Glomerular visceral epithelial cell (primary cell): ENCODE measurements at regions not wholly inside any gene's neighbourhood (a gene's known extent, or its start where the extent isn't known, plus 50 kb on each side); places are given as distances from the start of the nearest gene placed in this dataset.
"Not testable (repeated sequence)": the region's sequence is repeated elsewhere in the genome, so short reads cannot be mapped to it uniquely, and the experiment has no call there.

ENCODE experiments used
- DNase-seq: peaks from one replicate; pipeline ENCODE4 v3.0.0-alpha.2; 2016; ENCODE audit errors: extremely low spot score

DNA sequence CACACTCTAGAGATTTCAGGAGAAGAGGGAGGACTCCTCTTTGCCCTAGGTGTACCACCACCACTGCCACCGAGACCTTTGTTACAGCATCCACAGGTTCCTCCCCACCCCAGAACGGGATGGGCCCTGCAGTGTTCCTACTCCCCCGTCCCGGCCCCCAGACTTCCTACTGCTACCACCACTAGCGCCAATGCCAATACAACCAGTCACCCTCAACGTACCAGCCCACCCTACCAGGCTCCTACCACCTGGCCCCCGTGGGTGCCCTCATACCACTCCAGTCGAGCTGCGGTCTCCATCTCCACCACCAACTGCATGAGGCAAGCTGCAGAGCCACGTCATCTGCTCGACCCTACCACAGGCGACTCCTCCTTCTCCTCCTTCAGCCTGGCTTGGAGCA is 437.1 kb upstream of the ZNF337 start:
- DNase-seq = not testable (repeated sequence)

DNA sequence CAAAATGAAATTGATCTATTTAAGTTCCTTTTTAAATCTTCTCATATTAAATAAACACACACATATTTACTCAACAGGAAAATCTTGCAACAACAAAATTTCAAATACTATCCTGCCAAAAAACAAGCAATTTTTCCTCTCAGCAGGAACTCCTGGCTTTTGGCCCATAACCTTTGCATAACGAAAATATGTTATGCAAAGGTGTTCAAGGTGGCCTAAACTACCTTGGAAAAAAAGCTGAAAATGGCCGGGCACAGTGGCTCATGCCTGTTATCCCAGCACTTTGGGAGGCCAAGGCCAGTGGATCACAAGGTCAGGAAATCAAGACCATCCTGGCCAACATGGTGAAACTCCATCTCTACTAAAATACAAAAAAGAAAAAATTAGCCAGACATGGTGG is 424.3 kb upstream of the ZNF337 start:
- DNase-seq = not testable (repeated sequence)

DNA sequence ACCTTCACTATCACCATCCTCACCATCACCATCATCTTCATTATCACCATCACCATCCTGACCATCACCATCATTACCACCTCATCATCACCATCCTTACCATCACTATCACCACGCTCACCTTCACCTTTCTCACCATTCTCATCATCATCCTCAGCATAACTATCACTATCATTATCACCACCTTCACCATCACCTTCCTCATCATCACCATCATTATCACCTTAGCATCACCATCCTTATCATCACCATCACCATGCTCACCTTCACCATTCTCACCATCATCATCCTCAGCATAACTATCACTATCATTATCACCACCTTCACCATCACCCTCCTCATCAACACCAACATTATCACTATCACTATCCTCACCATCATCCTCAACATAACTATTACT is 397.8 kb upstream of the ZNF337 start:
- not testable (repeated sequence) for DNase-seq

DNA sequence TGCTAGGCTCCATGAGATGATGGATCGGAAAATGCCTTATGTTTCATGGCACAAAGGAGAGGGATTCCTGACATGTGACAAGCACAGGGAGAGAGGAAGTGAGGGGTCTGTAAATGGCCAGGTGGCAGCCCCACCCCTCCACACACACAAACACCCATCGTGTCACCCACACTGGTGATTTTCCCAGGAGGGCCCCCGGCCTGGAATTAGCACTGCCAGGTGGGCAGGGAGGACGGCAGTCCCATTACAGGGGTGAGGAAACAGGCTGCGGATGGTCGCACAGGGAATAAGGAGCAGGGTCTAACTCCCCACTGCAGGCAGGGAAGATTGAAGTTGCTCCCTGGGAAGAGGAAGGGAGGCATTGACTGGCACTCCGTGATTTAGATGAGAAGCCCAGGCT is 395.3 kb upstream of the ZNF337 start:
- not testable (repeated sequence) for DNase-seq

DNA sequence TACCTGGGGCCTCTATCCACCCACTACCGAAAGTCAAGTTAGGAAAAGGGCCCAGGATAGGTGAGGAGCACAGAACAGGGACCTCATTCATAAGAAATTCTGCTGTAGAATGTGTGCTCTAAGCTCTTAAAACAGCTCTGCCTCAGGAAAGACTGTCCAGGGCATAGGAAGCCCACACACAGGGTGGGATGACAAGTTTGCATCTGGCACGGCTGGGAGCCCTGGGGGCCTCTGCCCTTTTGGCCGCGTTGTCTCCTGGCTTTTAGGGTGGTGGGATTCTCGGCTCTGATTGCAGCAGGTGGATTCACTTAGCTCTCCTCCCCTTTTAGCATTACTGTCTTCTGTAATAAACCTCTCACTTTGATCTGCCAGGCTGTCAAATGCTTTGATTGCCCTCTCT is 389.5 kb upstream of the ZNF337 start:
- DNase-seq = not testable (repeated sequence)

DNA sequence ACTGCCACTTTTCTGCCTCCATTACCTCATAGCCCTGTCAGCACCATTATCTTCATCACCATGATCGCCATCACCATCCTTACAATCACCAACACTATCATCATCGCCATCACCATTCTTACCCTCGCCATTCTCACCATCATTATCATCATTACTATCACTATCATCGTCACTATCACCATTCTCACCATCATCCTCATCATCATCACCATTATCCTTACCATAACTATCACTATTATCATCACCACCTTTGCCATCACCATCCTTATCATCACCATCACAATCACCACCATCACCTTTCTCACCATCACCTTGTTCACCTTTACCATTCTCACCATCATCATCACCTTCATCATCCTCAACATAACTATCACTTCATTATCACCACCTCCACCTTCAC is 377.3 kb upstream of the ZNF337 start:
- not testable (repeated sequence) for DNase-seq

DNA sequence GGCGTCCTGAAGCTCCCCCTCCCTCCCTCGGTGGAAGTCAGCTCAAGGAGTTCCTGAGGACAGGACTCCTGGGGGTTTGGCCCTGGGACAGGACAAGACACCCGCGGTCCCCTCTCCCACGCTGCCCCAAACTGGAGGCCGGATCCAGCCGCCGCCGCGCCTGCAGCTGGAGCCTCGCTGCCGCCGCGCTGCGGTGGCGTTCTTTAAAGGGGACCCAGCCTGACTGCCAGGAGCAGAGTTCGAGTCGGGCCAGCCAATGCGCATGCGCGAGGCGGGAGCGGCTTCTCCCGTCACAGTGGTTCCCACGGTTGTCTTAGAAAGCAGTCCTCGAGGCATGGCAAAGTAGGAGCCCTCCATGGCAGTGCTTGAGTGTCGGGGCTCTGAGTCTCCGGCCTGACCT is 362.7 kb upstream of the ZNF337 start:
- not testable (repeated sequence) for DNase-seq

DNA sequence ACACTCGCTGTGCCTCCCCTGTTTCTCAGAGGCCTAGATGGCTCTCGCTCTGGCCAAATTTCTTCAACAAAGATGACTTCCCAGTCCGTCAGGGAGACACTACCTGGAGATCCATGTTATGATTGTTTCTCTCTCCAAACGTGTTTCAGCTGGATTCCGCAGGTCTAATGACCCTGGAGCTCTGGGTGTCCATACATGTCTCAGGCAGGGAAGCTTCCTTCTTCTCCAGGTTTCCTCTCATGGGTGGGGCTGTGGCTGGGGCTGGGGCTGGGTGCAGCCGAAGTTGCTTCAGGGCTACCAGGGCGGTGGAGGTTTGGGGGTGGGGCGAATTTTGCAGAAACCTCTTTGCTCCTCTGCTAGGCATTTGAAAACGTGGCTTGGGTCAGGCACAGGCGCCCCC is 361.8 kb upstream of the ZNF337 start:
- not testable (repeated sequence) for DNase-seq

DNA sequence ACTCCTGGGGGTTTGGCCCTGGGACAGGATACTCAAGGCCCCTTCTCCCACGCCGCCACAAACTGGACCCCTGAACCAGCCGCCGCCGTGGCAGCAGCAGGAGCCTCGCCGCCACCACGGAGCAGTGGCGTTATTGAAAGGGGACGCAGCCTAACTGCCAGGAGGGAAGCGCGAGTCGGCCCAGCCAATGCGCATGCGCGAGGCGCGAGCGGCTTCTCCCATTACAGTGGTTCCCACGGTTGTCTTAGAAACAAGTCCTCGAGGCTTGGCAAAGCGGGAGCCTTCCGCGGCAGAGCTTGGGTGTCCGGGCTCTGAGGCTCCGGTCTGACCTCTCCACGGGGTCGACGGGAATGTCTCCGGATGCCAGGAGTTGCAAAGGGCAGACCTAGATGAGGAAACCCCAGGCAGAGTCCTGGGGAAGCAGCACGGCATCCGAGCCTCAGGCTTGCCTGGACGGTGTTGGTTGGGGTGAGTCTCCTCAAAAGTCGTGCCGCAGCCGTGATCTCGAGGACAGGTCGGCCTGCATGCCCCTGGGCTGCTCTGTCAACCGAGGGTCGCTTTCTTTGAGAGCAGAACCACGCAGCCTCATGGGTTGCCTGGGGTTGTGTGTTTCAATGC is 360.6 kb upstream of the ZNF337 start:
- not testable (repeated sequence) for DNase-seq

DNA sequence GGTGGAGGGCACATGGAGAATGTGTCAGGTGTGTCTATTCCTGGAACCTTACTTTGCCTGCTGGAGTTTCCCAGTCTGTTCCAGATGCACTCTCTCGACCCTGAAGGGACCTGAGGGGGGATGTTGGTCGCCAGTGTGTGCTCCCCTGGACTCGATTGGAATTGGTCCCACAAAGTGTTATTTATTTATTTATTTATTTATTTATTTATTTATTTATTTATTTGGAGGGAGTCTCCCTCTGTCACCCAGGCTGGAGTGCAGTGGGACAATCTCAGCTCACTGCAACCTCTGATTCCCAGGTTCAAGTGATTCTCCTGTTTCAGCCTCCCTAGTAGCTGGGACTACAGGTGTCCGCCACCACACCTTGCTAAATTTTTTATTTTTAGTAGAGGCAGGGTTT is 329.1 kb upstream of the ZNF337 start:
- not testable (repeated sequence) for DNase-seq

DNA sequence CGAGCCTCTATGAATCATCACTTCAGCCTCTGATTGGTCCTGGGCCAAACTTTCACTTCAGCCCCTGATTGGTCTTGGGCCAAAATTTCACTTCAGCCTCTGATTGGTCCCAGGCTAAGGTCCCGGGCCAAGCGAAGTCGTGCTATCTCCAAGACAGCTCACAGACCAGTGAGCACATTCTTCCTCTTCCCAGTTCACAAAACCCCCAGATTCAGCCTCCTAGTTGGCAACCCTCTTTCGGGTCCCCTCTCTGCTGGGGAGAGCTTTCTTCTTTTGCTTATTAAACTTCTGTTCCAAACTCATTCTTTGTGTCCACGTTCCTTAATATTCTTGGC is 314.3 kb upstream of the ZNF337 start:
- DNase-seq = not testable (repeated sequence)

DNA sequence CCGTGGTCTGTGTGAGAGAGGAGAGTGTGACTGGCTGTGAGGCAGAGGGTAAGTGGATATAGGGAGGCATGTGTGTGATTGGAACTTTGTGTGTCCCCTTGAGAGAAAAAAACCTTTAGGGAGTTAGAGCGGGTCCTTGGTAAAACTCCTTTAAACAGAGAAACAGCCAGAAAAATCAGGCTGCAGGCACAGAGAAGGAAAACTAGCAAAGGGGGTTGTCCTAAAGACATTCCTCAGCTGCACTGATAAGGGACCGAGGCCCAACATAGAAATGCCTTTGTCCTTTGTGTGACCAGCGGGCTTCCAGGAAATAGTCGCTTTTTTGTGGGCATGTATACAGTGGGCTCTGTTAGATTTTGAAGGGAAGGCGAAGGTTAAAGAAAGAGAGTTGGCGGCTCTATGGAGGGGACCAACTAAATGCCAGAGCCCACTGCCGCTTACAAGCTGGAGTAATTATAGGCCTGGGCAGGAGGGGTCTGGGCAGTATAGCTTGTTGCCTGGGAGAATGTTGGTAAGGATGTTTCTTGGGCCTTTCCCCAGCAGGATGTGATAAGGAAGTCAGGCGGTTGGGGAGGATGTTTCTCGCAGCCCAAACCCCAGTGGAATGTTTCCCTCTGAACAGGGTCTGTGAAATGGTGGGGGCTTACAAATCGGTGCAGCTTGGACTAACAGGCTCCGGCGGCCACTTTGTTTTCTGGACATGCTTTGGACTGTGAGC is 313.7 kb upstream of the ZNF337 start:
- peak; percentile 50 for DNase-seq

DNA sequence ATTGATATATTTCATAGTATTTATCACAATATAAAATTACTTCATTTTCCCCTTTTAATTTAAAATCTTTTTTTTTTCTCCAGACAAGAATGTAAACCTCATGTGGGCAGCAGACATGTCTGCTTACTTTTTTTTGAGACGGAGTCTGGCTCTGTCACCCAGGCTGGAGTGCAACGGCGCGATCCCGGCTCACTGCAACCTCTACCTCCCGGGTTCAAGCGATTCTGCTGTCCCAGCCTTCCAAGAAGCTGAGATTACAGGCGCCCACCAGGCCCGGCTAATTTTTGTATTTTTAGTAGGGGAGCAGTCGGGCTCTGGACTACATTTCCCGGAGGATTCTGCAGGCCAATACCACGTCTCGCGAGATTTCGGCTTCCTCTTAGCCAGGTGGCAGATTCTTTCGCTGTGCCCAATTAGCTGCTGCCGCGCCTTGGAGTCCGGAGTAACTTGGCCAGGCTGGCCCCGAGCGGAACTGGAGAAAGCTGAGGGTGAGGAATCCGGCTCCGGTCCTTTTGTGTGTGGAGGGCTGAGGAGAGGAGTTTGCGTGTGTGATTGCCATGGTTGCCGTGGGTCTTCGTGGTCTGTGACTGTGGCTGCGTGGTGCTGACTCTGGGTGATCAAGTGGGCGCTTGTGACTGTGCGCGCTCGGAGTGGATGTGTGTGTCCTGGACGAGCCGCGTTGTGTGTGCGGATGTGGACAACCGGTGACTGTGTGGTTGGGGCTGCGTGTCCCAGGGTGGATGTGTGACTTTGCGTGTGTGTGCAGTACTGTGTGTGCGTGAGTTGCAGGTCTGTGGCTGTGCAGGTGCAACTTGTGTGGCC is 313.0 kb upstream of the ZNF337 start:
- peak; percentile 93 for DNase-seq

DNA sequence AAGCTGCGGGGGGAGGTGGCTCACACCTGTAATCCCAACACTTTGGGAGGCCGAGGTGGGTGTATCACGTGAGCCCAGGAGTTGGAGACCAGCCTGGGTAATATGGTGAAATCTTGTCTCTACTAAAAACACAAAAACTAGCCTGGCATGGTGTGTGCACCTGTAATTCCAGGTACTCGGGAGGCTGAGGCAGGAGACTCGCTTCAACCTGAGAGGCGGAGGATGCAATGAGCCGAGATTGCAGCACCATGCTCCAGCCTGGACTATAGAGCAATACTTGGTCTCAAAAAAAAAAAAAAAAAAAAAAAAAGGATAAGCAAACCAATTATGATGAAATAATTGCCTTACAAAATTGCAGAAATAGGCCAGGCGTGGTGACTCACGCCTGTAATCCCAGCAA is 311.4 kb upstream of the ZNF337 start:
- not testable (repeated sequence) for DNase-seq

DNA sequence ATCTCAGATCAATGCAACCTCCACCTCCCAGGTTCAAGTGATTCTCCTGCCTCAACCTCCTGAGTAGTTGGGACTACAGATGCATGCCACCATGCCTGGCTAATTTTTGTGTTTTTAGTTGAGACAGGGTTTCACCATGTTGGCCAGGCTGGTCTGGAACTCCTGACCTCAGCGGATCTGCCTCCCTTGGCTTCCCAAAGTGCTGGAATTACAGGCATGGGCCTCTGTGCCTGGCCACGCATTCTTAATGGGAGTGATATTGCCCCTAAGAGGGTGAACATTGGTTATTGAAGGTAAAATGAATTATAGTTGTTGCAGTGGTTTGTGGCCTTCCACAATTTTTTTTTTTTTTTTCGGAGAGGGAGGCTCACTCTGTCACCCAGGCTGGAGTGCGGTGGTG is 309.5 kb upstream of the ZNF337 start:
- DNase-seq = not testable (repeated sequence)

DNA sequence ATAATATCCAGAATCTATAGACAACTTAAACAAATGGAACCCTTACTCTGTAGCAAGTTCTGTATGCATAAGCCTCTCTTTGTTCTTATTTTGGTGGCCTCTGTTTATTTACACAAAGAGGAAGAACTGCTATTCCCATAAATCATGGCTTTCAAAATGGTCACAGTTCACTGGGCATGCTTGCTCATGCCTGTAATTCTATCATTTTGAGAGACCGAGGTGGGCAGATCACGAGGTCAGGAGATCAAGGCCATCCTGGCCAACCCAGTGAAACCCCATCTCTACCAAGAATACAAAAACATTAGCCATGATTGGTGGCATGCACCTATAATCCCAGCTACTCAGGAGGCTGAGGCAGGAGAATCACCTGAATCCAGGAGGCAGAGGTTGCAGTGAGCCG is 307.3 kb upstream of the ZNF337 start:
- DNase-seq = not testable (repeated sequence)

DNA sequence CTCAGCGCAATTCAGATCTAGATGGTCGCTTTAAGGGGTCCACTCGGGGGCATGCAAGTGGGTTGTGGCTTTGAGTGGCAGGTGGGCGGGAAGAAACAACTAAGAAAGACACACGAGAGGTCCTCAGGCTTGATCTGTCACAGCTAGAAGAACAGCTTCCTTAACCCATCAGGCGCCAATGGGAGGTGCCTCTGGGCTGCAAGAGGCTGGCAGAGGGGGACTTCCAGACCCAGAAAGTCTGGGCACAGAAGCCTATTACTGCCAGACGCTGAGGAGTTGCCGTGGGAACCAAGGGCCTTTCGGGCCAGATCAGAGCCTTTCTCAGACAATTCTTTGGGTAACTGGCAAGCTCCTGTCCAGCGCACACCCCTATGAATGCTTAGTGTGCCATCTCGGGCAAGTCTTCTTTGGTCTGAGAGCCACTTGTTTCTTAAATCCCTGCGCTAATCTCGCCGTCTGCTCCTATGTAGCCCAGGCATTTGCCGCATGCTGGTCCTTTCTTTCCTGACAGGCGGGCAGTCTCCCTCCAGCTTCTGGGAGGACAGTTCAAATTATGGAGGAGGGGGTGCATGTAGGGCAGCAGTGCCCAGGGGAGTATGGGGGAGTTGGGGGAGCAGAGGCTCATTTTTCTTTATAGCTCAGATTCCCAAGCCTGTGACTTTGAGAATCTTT is 300.9 kb upstream of the ZNF337 start:
- DNase-seq = not testable (repeated sequence)

DNA sequence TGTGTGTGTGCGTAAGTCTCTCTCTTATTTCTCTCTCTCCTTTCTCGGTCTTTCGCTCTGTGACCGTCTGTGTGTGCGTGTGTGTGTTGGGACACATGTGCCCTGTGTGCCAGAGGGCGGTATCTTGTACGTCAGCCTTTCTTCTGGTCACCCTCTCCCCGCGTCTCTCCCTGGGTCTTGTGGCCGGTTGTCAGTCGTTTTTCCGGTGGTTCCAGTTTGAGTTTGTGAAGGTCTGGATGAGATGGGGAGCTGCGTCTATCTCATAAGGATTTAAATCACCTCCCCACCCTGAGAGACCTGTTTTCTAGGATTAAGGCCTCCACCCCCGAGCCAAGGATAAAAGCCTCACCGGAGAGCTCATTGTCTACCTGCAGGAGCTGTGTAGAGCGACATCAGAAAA is 295.5 kb upstream of the ZNF337 start:
- no peak for DNase-seq

DNA sequence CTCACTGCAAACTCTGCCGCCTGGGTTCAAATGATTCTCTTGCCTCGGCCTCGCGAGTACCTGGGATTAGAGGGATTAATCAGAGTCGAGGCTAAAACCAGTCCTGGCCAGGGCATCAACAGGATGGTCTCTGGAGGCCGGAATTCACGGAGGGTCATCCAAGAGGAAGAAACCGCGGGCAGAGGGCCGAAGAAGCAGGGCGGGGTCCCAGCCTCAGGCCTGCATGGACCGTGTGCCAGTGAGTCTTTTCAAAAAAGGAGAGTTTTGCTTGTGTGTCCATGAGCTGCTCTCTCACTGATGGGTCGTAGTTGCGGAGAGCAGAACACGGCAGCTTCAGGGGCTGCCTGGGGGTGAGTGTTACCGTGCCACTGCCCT is 295.1 kb upstream of the ZNF337 start:
- no peak for DNase-seq

DNA sequence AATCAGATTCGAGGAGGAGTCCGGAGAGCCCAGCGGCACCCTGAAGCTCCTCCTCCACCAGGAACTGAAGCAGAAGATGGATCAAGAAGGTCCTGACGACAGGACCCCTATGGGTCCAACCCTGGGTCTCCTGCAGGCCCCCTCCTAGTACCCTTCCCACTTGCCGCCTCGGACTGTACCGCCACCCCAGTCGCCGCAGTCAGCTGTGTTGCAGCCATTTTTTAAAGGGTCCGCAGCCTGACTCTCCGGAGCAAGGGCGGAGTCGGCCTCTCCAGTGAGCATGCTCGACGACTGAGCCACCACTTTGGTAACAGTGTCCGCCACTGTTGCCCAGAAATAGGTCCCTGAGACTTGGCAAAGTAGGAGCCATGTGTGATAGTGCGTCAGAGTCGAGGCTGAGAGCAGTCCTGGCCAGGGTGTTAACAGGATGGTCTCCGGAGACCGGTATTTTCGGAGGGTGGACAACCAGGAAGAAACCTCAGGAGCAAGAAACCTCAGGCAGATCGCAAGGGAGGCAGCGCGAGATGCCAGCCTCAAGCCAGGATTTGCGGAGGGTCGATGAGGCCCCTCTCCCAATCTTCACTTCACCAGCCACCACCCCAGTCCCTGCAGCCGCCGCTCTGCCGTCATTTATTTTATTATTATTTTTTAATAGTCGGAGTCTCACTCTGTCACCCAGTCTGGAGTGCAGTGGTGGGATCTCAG is 294.6 kb upstream of the ZNF337 start:
- no peak for DNase-seq

DNA sequence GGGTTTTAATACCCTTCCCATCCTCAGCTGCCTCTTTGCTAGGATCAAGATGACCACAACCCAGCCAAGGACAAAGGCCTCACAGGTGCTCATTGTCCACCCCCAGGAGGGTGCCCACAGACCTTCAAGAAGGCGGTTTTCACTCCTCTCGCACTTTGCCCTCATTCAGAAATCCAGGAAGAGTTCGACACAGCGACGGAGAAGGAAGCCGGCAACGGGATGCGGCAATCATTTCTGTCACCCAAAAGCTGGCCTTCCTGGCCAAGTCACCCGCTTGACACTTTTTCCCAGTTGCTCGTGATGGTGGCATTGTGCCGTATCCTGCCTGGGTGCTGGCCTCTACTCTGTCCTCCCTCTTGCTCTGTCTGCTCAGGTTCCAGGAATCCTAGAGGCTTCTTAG is 293.0 kb upstream of the ZNF337 start:
- not testable (repeated sequence) for DNase-seq

DNA sequence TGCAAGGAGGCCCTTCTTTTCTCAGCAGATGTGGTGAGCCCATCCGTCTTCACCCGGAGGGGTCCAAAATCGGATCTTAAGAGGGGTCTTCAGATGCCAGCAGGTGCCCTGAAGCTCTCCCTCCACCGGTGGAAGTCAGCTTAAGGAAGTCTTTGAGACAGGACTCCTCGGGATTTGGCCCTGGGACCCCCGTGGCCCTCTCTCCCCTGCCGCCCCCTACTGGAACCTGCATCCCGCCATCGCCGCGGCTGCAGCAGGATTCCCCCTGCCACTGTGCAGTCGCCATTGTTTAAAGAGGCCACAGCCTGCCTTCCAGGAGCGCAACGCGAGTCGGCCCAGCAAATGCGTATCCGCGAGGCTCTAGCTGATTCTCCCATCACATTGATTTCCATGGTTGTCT is 292.5 kb upstream of the ZNF337 start:
- DNase-seq = no peak
